ENCODE measurements at regions not wholly inside any gene's neighbourhood (a gene's known extent, or its start where the extent isn't known, plus 50 kb on each side); places are given as distances from the start of the nearest gene placed in this dataset.

GRCh38 chr11:104337273-104337672 is 173.3 kb upstream of the PDGFD start:
- no peak for DNase-seq

- DNase-seq: no peak
Measured at GRCh38 chr11:104333977-104334376, 170.0 kb upstream of the PDGFD start.

- no peak for DNase-seq
Measured at GRCh38 chr11:104332110-104332509, 168.2 kb upstream of the PDGFD start.

GRCh38 chr11:104329078-104329665 is 165.2 kb upstream of the PDGFD start:
- no peak for DNase-seq

- no peak for DNase-seq
Measured at GRCh38 chr11:104328512-104328907, 164.6 kb upstream of the PDGFD start.

- DNase-seq: no peak
Measured at GRCh38 chr11:104327861-104328511, 164.0 kb upstream of the PDGFD start.

- DNase-seq: no peak
Measured at GRCh38 chr11:104325093-104325492, 161.1 kb upstream of the PDGFD start.

GRCh38 chr11:104324276-104324675 is 160.3 kb upstream of the PDGFD start:
- no peak for DNase-seq

- no peak for DNase-seq
Measured at GRCh38 chr11:104323841-104324240, 159.9 kb upstream of the PDGFD start.

GRCh38 chr11:104322696-104323095 is 158.7 kb upstream of the PDGFD start:
- no peak for DNase-seq

- no peak for DNase-seq
Measured at GRCh38 chr11:104320956-104321355, 157.0 kb upstream of the PDGFD start.

- no peak for DNase-seq
Measured at GRCh38 chr11:104320097-104320496, 156.2 kb upstream of the PDGFD start.

- DNase-seq: no peak
Measured at GRCh38 chr11:104319396-104319795, 155.4 kb upstream of the PDGFD start.

- DNase-seq: no peak
Measured at GRCh38 chr11:104306862-104307474, 143.0 kb upstream of the PDGFD start.

- DNase-seq: no peak
Measured at GRCh38 chr11:104301776-104302175, 137.8 kb upstream of the PDGFD start.

GRCh38 chr11:104291646-104292045 is 127.7 kb upstream of the PDGFD start:
- DNase-seq: no peak

GRCh38 chr11:104286129-104286528 is 122.2 kb upstream of the PDGFD start:
- DNase-seq: no peak

- DNase-seq: no peak
Measured at GRCh38 chr11:104279587-104279986, 115.6 kb upstream of the PDGFD start.

GRCh38 chr11:104275992-104276391 is 112.0 kb upstream of the PDGFD start:
- DNase-seq: no peak

- no peak for DNase-seq
Measured at GRCh38 chr11:104260456-104260855, 96.5 kb upstream of the PDGFD start.

- no peak for DNase-seq
Measured at GRCh38 chr11:104259121-104259610, 95.2 kb upstream of the PDGFD start.

GRCh38 chr11:104256525-104256924 is 92.6 kb upstream of the PDGFD start:
- no peak for DNase-seq

GRCh38 chr11:104254347-104254746 is 90.4 kb upstream of the PDGFD start:
- peak; percentile 5 for DNase-seq

GRCh38 chr11:104246590-104246989 is 82.6 kb upstream of the PDGFD start:
- no peak for DNase-seq
